Heart right ventricle (tissue), 16 donors: ENCODE measurements at regions not wholly inside any gene's neighbourhood (a gene's known extent, or its start where the extent isn't known, plus 50 kb on each side); places are given as distances from the start of the nearest gene placed in this dataset.

Experiments used
- ATAC-seq, 8 donors: fragments of 200-7000 bp; cut with Tn5 transposase; one replicate each; pipeline ENCODE4 v1.9.1; 2020; ENCODE audit warnings: mild to moderate bottlenecking in 8 of 8, moderate library complexity in 8 of 8, moderate number of reproducible peaks in 1 of 8
- DNase-seq, 2 donors: peaks; one replicate each; pipeline ENCODE4 v3.0.0-alpha.2; 2020
- H3K27ac ChIP-seq, 10 donors: fragments of 200-600 bp; sonication (generic) in 2 of 10; one replicate each; pipeline versions ENCODE4 v1.5.0 to v1.8.0; 2020 to 2022; ENCODE audit warnings: mild to moderate bottlenecking in 3 of 10
- H3K27me3 ChIP-seq, 7 donors: fragments of 200-600 bp; one replicate each; pipeline ENCODE4 v1.8.0; 2021 to 2022; ENCODE audit warnings: mild to moderate bottlenecking in 2 of 7
- H3K36me3 ChIP-seq, 9 donors: fragments of 200-600 bp; sonication (generic) in 1 of 9; one replicate each; pipeline versions ENCODE4 v1.5.0 to v1.8.0; 2020 to 2022; ENCODE audit warnings: mild to moderate bottlenecking in 2 of 9
- H3K4me1 ChIP-seq, 9 donors: fragments of 200-600 bp; sonication (generic) in 1 of 9; one replicate each; pipeline versions ENCODE4 v1.5.0 to v1.8.0; 2020 to 2022; ENCODE audit warnings: mild to moderate bottlenecking in 4 of 9
- H3K4me3 ChIP-seq, 10 donors: fragments of 200-600 bp; sonication (generic) in 2 of 10; one replicate each; pipeline versions ENCODE4 v1.5.0 to v1.8.0; 2020 to 2022; ENCODE audit warnings: mild to moderate bottlenecking in 7 of 10, moderate library complexity in 2 of 10
- H3K9me3 ChIP-seq, 11 donors: fragments of 200-600 bp in 10 of 11; sonication (generic) in 2 of 11; one replicate each; pipeline versions ENCODE4 v1.5.0 to v1.8.0; 2013 to 2022; ENCODE audit warnings: mild to moderate bottlenecking in 2 of 11, control low read depth in 1 of 11, moderate library complexity in 1 of 11
- WGBS, 2 donors: extraction: QIAGEN DNeasy Blood & Tissue Kit; methylation state at CpG; one replicate each; pipeline ENCODE4 v1.1.7; 2013; ENCODE audit warnings: inconsistent platforms in 1 of 2; 5-methylcytosine and 5-hydroxymethylcytosine counted together
- intact Hi-C, 10 donors: fragments of 100-400 bp; cut with DNase I; formaldehyde crosslinking; loops; one replicate each; pipeline versions ENCODE4 v1.11.1 to v1.14.2; 2022
- TF ChIP-seq, protein P1 (sequence below), 9 donors: fragments of 200-600 bp; sonication (generic) in 2 of 9; IDR thresholded peaks; one replicate each; pipeline versions ENCODE4 v1.5.0 to v1.8.0; 2021 to 2022; ENCODE audit warnings: antibody characterized with exemption in 9 of 9, mild to moderate bottlenecking in 5 of 9, moderate library complexity in 1 of 9
- donor health status: Arrhythmogenic right ventricular cardiomyopathy.
- donor health status: ischemic (EF 13 %, LVEDD 7.1; RV severe dilation, severe dysfunction).
- donor health status: healthy with polysubstance abuse.
- donor health status: DM: no; HTN: yes; CAD: no.
- donor health status: DM: no; HTN: no; CAD: no.
- donor health status: ischemic (EF 25% LVEDD 6.9; RV normal size, moderate dysfunction).
- donor health status: ischemic (EF 25% LVEDD 5.7; RV mildly dilated, moderate dysfunction).
- donor health status: healthy.
- donor health status: DM: yes; HTN: yes; CAD: no.
- donor health status: Ischemic cardiomyopathy.
- donor health status: ischemic (EF 35%, LVEDD 5.7; RV mildly dilated, moderate dysfunction).
- donor health status: nonischemic (EF 11% LVEDD 7.7; RV severe dilation, severe dysfunction).
- donor health status: DM: yes; HTN: yes; CAD: no.
- donor health status: PGD.
- donor health status: ischemic (EF 29% LVEDD 5.4; RV normal size, mild dysfunction).
- donor health status: nonischemic (EF 23%, LVEDD 6.1; RV moderate dilation, normal function).

DNA sequence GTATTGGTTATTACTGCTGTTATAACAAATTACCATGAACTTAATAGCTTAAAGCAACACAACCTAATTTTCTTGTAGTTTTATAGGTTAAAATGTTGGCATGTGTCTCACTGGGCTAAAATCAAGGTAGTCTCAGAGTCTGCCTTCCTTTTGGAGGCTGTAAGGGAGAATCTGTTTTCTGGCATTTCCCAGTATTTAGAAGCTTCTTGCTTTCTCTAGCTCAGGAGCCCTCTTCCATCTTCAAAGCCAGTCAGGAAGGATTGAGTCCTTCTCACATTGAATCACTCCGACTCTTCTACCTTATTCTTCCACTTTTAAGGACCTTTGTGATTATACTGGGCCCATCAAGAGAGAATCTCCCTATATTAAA lies 156.2 kb downstream of the MBL2 start:
- no peaks in the 10 kb centered on the region for H3K36me3 ChIP-seq
- TF ChIP-seq, protein P1, sequence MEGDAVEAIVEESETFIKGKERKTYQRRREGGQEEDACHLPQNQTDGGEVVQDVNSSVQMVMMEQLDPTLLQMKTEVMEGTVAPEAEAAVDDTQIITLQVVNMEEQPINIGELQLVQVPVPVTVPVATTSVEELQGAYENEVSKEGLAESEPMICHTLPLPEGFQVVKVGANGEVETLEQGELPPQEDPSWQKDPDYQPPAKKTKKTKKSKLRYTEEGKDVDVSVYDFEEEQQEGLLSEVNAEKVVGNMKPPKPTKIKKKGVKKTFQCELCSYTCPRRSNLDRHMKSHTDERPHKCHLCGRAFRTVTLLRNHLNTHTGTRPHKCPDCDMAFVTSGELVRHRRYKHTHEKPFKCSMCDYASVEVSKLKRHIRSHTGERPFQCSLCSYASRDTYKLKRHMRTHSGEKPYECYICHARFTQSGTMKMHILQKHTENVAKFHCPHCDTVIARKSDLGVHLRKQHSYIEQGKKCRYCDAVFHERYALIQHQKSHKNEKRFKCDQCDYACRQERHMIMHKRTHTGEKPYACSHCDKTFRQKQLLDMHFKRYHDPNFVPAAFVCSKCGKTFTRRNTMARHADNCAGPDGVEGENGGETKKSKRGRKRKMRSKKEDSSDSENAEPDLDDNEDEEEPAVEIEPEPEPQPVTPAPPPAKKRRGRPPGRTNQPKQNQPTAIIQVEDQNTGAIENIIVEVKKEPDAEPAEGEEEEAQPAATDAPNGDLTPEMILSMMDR (IDR thresholded peaks at IDR 0.05), result no peak
- intact Hi-C loops, result no loop called here
- no peak overlapping the region for H3K27ac ChIP-seq
- no peaks in the 10 kb centered on the region for H3K9me3 ChIP-seq
- H3K4me1 ChIP-seq, result no peaks in the 10 kb centered on the region
- H3K4me3 ChIP-seq, result no peak overlapping the region
- 84 to 90% methylated on average over 1 of the region's 1 CpG for WGBS, 2 donors
- no peak for ATAC-seq
- no peak for DNase-seq
- H3K27me3 ChIP-seq, result no peaks in the 10 kb centered on the region

DNA sequence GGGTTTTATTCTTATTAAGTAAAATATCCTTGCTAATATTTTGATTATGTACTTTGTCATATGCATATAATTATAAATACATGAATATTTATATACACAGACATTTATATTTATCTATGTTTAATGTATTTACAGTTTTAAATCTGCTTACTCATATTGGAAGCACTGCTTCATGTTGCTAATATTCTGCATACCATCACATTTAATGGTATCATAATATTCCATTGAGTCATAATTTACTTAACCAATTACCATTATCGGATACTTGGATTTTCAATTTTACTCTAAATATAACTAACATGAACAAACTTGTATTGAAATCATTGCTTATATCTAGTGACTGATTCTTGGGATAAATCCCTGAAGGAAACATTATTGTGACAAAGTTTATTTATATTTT lies 155.2 kb downstream of the MBL2 start:
- WGBS, 2 donors, result 88 to 92% methylated on average over 1 of the region's 1 CpG
- TF ChIP-seq, protein P1 (IDR thresholded peaks at IDR 0.05), result no peak
- Histone ChIP-seq H3K36me3 (no peaks in the 10 kb centered on the region), H3K27me3 (no peaks in the 10 kb centered on the region), H3K4me1 (no peaks in the 10 kb centered on the region), H3K4me3 (no peak overlapping the region), H3K9me3 (no peaks in the 10 kb centered on the region), H3K27ac (no peak overlapping the region)
- no peak for DNase-seq
- intact Hi-C loops, result no loop called here
- ATAC-seq, result no peak

DNA sequence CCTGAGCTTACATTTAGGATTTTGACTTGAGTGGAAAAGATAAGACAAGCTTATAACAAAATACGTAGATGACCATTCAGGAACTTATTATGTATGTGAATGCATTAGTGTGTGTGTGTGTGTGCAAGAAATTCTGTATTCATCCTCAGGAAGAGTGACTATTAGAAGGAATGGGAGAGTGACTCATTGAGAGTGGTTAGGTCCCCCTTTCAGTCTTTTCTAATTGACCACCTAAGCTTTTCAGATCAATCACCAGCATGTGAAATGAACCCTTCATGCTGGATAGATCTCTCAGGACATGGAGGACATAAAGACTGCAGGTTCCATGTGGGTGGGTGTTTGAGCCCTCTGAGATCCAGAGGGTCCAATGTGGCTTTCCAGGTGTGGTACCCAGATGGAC lies 153.5 kb downstream of the MBL2 start:
- H3K4me1 ChIP-seq, result no peaks in the 10 kb centered on the region
- H3K36me3 ChIP-seq, result no peaks in the 10 kb centered on the region
- TF ChIP-seq, protein P1 (IDR thresholded peaks at IDR 0.05), result no peak
- no peak for ATAC-seq
- 84 to 90% methylated on average over 1 of the region's 1 CpG for WGBS, 2 donors
- H3K4me3 ChIP-seq, result no peak overlapping the region
- no peaks in the 10 kb centered on the region for H3K9me3 ChIP-seq
- intact Hi-C loops, result no loop called here
- DNase-seq, result no peak
- H3K27me3 ChIP-seq, result no peaks in the 10 kb centered on the region
- H3K27ac ChIP-seq, result no peak overlapping the region

- H3K9me3 ChIP-seq, result no peaks in the 10 kb centered on the region
- no peaks in the 10 kb centered on the region for H3K36me3 ChIP-seq
- 49 to 62% methylated on average over 2 of the region's 2 CpGs for WGBS, 2 donors
- TF ChIP-seq, protein P1 (IDR thresholded peaks at IDR 0.05), result no peak
- no peaks in the 10 kb centered on the region for H3K4me1 ChIP-seq
- no peaks in the 10 kb centered on the region for H3K27me3 ChIP-seq
- H3K27ac ChIP-seq, result no peak overlapping the region
- H3K4me3 ChIP-seq, result no peak overlapping the region
- no peak for DNase-seq
- no peak for ATAC-seq
- intact Hi-C loops, result no loop called here
These were observed 150.9 kb downstream of the MBL2 start for GRCh38 chr10:52621635-52622079.

DNA sequence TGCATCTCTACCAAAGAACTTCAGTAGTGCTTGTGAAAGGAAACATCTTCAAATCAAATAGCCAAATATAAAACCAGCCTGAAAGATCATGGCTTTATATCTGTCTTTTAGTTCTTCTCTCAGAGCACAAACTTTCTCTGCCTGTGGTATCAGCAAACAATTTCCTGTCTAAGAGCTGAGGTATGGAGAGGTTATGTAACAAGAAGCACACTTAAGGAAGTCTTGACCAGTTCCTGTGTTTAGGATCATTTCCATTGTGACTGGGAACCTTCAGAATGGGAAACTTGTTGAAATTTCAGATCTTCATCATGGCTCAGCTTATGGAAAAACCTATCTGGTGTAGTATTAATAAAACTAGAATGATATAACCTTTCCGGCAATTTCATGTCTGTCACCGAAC lies 148.8 kb downstream of the MBL2 start:
- no peaks in the 10 kb centered on the region for H3K9me3 ChIP-seq
- H3K27ac ChIP-seq, result no peak overlapping the region
- no peak for DNase-seq
- H3K4me1 ChIP-seq, result no peaks in the 10 kb centered on the region
- 46 to 67% methylated on average over 2 of the region's 2 CpGs for WGBS, 2 donors
- H3K36me3 ChIP-seq, result no peaks in the 10 kb centered on the region
- ATAC-seq, result no peak
- H3K4me3 ChIP-seq, result no peak overlapping the region
- intact Hi-C loops, result no loop called here
- TF ChIP-seq, protein P1 (IDR thresholded peaks at IDR 0.05), result no peak
- H3K27me3 ChIP-seq, result no peaks in the 10 kb centered on the region
